ENCODE measurements at regions not wholly inside any gene's neighbourhood (a gene's known extent, or its start where the extent isn't known, plus 50 kb on each side); places are given as distances from the start of the nearest gene placed in this dataset.

DNA sequence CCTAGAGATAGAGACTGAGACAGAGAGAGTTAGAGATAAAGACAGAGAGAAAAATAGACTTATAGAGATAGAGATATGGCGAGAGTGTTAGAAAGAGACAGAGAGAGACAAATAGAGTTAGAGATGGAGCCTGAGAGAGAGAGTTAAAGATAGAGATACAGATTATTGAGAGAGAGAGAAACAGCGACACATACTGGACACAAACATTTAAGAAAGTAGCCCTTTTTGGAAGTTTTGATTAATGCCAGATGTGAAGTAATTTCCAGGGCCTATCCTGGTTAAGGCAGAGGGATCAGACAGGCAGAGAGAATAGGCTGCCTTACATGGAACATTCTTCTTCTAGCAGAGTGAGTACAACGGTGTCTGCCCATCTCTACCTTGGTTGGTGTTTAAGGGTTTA is 311.6 kb upstream of the CDH7 start:
- TF ChIP-seq ETS2 (tag; IDR thresholded peaks at IDR 0.05; ENCODE audit: borderline replicate concordance, poor library complexity, severe bottlenecking) (no peak), LCOR (CRISPR knock-in tag; IDR thresholded peaks at IDR 0.05) (no peak)
- TF ChIP-seq, protein P1, sequence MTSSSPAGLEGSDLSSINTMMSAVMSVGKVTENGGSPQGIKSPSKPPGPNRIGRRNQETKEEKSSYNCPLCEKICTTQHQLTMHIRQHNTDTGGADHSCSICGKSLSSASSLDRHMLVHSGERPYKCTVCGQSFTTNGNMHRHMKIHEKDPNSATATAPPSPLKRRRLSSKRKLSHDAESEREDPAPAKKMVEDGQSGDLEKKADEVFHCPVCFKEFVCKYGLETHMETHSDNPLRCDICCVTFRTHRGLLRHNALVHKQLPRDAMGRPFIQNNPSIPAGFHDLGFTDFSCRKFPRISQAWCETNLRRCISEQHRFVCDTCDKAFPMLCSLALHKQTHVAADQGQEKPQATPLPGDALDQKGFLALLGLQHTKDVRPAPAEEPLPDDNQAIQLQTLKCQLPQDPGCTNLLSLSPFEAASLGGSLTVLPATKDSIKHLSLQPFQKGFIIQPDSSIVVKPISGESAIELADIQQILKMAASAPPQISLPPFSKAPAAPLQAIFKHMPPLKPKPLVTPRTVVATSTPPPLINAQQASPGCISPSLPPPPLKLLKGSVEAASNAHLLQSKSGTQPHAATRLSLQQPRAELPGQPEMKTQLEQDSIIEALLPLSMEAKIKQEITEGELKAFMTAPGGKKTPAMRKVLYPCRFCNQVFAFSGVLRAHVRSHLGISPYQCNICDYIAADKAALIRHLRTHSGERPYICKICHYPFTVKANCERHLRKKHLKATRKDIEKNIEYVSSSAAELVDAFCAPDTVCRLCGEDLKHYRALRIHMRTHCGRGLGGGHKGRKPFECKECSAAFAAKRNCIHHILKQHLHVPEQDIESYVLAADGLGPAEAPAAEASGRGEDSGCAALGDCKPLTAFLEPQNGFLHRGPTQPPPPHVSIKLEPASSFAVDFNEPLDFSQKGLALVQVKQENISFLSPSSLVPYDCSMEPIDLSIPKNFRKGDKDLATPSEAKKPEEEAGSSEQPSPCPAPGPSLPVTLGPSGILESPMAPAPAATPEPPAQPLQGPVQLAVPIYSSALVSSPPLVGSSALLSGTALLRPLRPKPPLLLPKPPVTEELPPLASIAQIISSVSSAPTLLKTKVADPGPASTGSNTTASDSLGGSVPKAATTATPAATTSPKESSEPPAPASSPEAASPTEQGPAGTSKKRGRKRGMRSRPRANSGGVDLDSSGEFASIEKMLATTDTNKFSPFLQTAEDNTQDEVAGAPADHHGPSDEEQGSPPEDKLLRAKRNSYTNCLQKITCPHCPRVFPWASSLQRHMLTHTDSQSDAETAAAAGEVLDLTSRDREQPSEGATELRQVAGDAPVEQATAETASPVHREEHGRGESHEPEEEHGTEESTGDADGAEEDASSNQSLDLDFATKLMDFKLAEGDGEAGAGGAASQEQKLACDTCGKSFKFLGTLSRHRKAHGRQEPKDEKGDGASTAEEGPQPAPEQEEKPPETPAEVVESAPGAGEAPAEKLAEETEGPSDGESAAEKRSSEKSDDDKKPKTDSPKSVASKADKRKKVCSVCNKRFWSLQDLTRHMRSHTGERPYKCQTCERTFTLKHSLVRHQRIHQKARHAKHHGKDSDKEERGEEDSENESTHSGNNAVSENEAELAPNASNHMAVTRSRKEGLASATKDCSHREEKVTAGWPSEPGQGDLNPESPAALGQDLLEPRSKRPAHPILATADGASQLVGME (CRISPR knock-in tag; IDR thresholded peaks at IDR 0.05): no peak

Data from K562 (cell line).